HepG2 (cell line): ENCODE measurements at regions not wholly inside any gene's neighbourhood (a gene's known extent, or its start where the extent isn't known, plus 50 kb on each side); places are given as distances from the start of the nearest gene placed in this dataset.

Experiments used
- GABPB1 ChIP-seq: IDR thresholded peaks from 2 replicates; pipeline ENCODE4 v1.6.1; 2016; ENCODE audit warnings: mild to moderate bottlenecking, missing genetic modification reagents, moderate library complexity, missing compliant biosample characterization
- HHEX ChIP-seq: IDR thresholded peaks from 2 replicates; pipeline ENCODE4 v1.6.1; 2016; ENCODE audit warnings: control low read depth
- POLR2A ChIP-seq, 2 experiments: IDR thresholded peaks; 2 replicates each; pipeline ENCODE4 v1.6.1; 2011; ENCODE audit warnings: low read depth in 2 of 2, low read length in 2 of 2, mild to moderate bottlenecking in 1 of 2, moderate library complexity in 1 of 2; ENCODE audit not compliant: insufficient read depth in 1 of 2
- REST ChIP-seq, 2 experiments: IDR thresholded peaks; 2 replicates each; pipeline ENCODE4 v1.6.1; 2011 to 2012; ENCODE audit warnings: low read length in 2 of 2, borderline replicate concordance in 1 of 2, low read depth in 1 of 2, mild to moderate bottlenecking in 1 of 2, moderate library complexity in 1 of 2
- RFX5 ChIP-seq: IDR thresholded peaks from 2 replicates; pipeline ENCODE4 v1.6.1; 2011; ENCODE audit warnings: low read depth, low read length, improper control_type of control experiment
- SIN3A ChIP-seq: IDR thresholded peaks from 2 replicates; pipeline ENCODE4 v1.6.1; 2011; ENCODE audit warnings: low read depth, mild to moderate bottlenecking, control low read depth, low read length, borderline replicate concordance
- SMC3 ChIP-seq: IDR thresholded peaks from 2 replicates; pipeline ENCODE4 v1.6.1; 2011; ENCODE audit warnings: low read length, improper control_type of control experiment
- ZNF232 ChIP-seq: sonication (generic); formaldehyde crosslinking; IDR thresholded peaks from 2 replicates; pipeline ENCODE4 v1.4.0; 2020; ENCODE audit warnings: missing genetic modification reagents, borderline replicate concordance

GRCh38 chr7:120131096-120131839 lies 141.7 kb upstream of the KCND2 start:
- TF ChIP-seq RFX5 (no peak), HHEX (CRISPR knock-in tag) (no peak), REST (IDR thresholded peaks at IDR 0.05; ENCODE audit: borderline replicate concordance in 1 of 2, low read depth in 1 of 2, low read length in 2 of 2) (no peak), POLR2A (IDR thresholded peaks at IDR 0.05; ENCODE audit: insufficient read depth in 1 of 2, low read depth in 2 of 2, low read length in 2 of 2) (no peak), ZNF232 (no peak), SMC3 (no peak), SIN3A (no peak), GABPB1 (CRISPR knock-in tag) (no peak)
